H1 (cell line): ENCODE measurements at regions not wholly inside any gene's neighbourhood (a gene's known extent, or its start where the extent isn't known, plus 50 kb on each side); places are given as distances from the start of the nearest gene placed in this dataset.
A peak's percentile ranks its signal among the peaks of the same experiment; 100 is the strongest.

ENCODE experiments used
- CTCF ChIA-PET: fragments of 300-600 bp; sonication (Branson Sonifier 250); formaldehyde crosslinking; loops from one replicate; lab custom pipeline; 2021; ENCODE audit not compliant: partially characterized antibody; lab: Charles Lee
- POLR2A ChIA-PET: fragments of 300-600 bp; sonication (Branson Sonifier 250); formaldehyde crosslinking; loops from one replicate; lab custom pipeline; 2021; ENCODE audit warnings: inconsistent platforms; ENCODE audit not compliant: partially characterized antibody; lab: Charles Lee
- DNase-seq, 2 experiments: peaks; one replicate each; pipeline versions ENCODE4 v3.0.0 to v3.0.0-alpha.2; 2010 to 2022; ENCODE audit warnings: low spot score in 2 of 2, low read depth in 1 of 2, mixed read lengths in 1 of 2
- FAIRE-seq: peaks from 2 replicates; lab custom pipeline; 2011; peaks lifted over from hg19 to GRCh38; lab: Jason Lieb, UNC
- H2AFZ ChIP-seq: 2 replicates; pipeline ENCODE4 v1.8.1; 2012; ENCODE audit warnings: low read length, inconsistent platforms
- H2AK5ac ChIP-seq: 2 replicates; pipeline ENCODE4 v1.6.1; 2013; ENCODE audit warnings: low read depth, low read length
- H2BK120ac ChIP-seq: replicated peaks from 2 replicates; pipeline ENCODE3; 2013; ENCODE audit warnings: low read depth, low read length, inconsistent platforms
- H2BK12ac ChIP-seq: 2 replicates; pipeline ENCODE4 v1.6.1; 2013; ENCODE audit warnings: low read depth, low read length
- H2BK15ac ChIP-seq: 2 replicates; pipeline ENCODE4 v1.6.1; 2013; ENCODE audit warnings: low read length
- H2BK20ac ChIP-seq: 2 replicates; pipeline ENCODE4 v1.6.1; 2013; ENCODE audit warnings: low read length
- H2BK5ac ChIP-seq: 2 replicates; pipeline ENCODE4 v1.6.1; 2013; ENCODE audit warnings: low read depth, low read length
- H3K14ac ChIP-seq: 2 replicates; pipeline ENCODE4 v1.6.1; 2013; ENCODE audit warnings: inconsistent platforms; ENCODE audit not compliant: insufficient read length
- H3K18ac ChIP-seq: 2 replicates; pipeline ENCODE4 v1.6.1; 2013; ENCODE audit warnings: low read length; ENCODE audit errors: extremely low read depth
- H3K23ac ChIP-seq: 2 replicates; pipeline ENCODE4 v1.6.1; 2013; ENCODE audit warnings: inconsistent platforms; ENCODE audit not compliant: insufficient read length
- H3K23me2 ChIP-seq: 2 replicates; pipeline ENCODE4 v1.6.1; 2013; ENCODE audit warnings: low read depth, low read length
- H3K27ac ChIP-seq: 2 replicates; pipeline ENCODE4 v1.6.1; 2011; ENCODE audit warnings: low read depth, low read length, inconsistent platforms
- H3K27me3 ChIP-seq, 4 experiments: replicated peaks in 1 of 4; 1 replicate in 1 of 4; 2 replicates in 3 of 4; pipeline versions ENCODE4 v1.6.1 to v1.8.1; 2011 to 2013; ENCODE audit warnings: low read length in 3 of 4, mild to moderate bottlenecking in 3 of 4, inconsistent platforms in 2 of 4, mixed read lengths in 2 of 4, moderate library complexity in 1 of 4; ENCODE audit not compliant: control insufficient read depth in 3 of 4, insufficient read depth in 3 of 4; ENCODE audit errors: extremely low read depth in 1 of 4
- H3K36me3 ChIP-seq, 4 experiments: 2 replicates each; pipeline versions ENCODE4 v1.6.1 to v1.8.1; 2011 to 2013; ENCODE audit warnings: mild to moderate bottlenecking in 4 of 4, low read length in 3 of 4, moderate library complexity in 2 of 4, control low read depth in 1 of 4, inconsistent platforms in 1 of 4; ENCODE audit not compliant: insufficient read depth in 4 of 4, control insufficient read depth in 2 of 4
- H3K4ac ChIP-seq: replicated peaks from 2 replicates; pipeline ENCODE3; 2013; ENCODE audit warnings: low read length, low read depth, mixed read lengths, inconsistent platforms; ENCODE audit not compliant: insufficient read length
- H3K4me1 ChIP-seq, 4 experiments: replicated peaks in 1 of 4; 1 replicate in 1 of 4; 2 replicates in 3 of 4; pipeline versions ENCODE4 v1.6.1 to v1.8.1; 2011 to 2013; ENCODE audit warnings: low read length in 3 of 4, inconsistent platforms in 2 of 4, mixed read lengths in 1 of 4; ENCODE audit not compliant: insufficient read depth in 4 of 4, control insufficient read depth in 3 of 4
- H3K4me2 ChIP-seq, 2 experiments: 2 replicates each; pipeline versions ENCODE4 v1.6.1 to v1.8.1; 2011 to 2013; ENCODE audit warnings: low read depth in 2 of 2, low read length in 2 of 2, control low read depth in 1 of 2, inconsistent platforms in 1 of 2, mild to moderate bottlenecking in 1 of 2; ENCODE audit not compliant: insufficient read depth in 1 of 2
- H3K4me3 ChIP-seq, 4 experiments: fragments of 200-600, 300-600 bp in 1 of 4; sonication (generic), shearing (Covaris generic), sonication (Bioruptor Twin) in 1 of 4; 2 replicates each; pipeline versions ENCODE4 v1.5.1 to v1.8.1; 2011 to 2016; ENCODE audit warnings: low read length in 4 of 4, low read depth in 3 of 4, control low read depth in 2 of 4, inconsistent platforms in 2 of 4, mild to moderate bottlenecking in 2 of 4, mixed read lengths in 1 of 4, moderate library complexity in 1 of 4; ENCODE audit not compliant: insufficient read depth in 2 of 4; ENCODE audit errors: extremely low read depth in 1 of 4
- H3K56ac ChIP-seq: replicated peaks from 2 replicates; pipeline ENCODE3; 2013; ENCODE audit warnings: low read depth, mild to moderate bottlenecking, mixed read lengths, low read length, inconsistent platforms; ENCODE audit not compliant: insufficient read length
- H3K79me1 ChIP-seq: 2 replicates; pipeline ENCODE4 v1.6.1; 2013; ENCODE audit warnings: low read depth, low read length, control low read depth
- H3K79me2 ChIP-seq, 2 experiments: 2 replicates each; pipeline versions ENCODE4 v1.6.1 to v1.8.1; 2012 to 2013; ENCODE audit warnings: low read length in 2 of 2, mild to moderate bottlenecking in 2 of 2, inconsistent platforms in 1 of 2; ENCODE audit not compliant: insufficient read depth in 2 of 2, control insufficient read depth in 1 of 2
- H3K9ac ChIP-seq, 4 experiments: replicated peaks in 1 of 4; 1 replicate in 1 of 4; 2 replicates in 3 of 4; pipeline versions ENCODE4 v1.6.1 to v1.8.1; 2011 to 2013; ENCODE audit warnings: low read depth in 3 of 4, low read length in 3 of 4, control low read depth in 2 of 4, mild to moderate bottlenecking in 2 of 4, moderate library complexity in 2 of 4, inconsistent platforms in 1 of 4; ENCODE audit errors: extremely low read depth in 1 of 4
- H3K9me3 ChIP-seq, 2 experiments: 2 replicates each; pipeline versions ENCODE4 v1.6.1 to v1.8.1; 2012 to 2013; ENCODE audit warnings: mild to moderate bottlenecking in 2 of 2, moderate library complexity in 2 of 2, control low read depth in 1 of 2, inconsistent platforms in 1 of 2, low read depth in 1 of 2, low read length in 1 of 2, mixed read lengths in 1 of 2; ENCODE audit not compliant: insufficient read depth in 2 of 2
- H4K20me1 ChIP-seq, 2 experiments: replicated peaks in 1 of 2; 2 replicates each; pipeline versions ENCODE3 to v1.8.1; 2011 to 2013; ENCODE audit warnings: inconsistent platforms in 2 of 2, low read length in 2 of 2, mild to moderate bottlenecking in 1 of 2; ENCODE audit not compliant: insufficient read depth in 2 of 2, control insufficient read depth in 1 of 2
- H4K5ac ChIP-seq: 2 replicates; pipeline ENCODE4 v1.6.1; 2013; ENCODE audit warnings: low read length, low read depth, mixed read lengths, inconsistent platforms; ENCODE audit not compliant: insufficient read length
- H4K8ac ChIP-seq: 2 replicates; pipeline ENCODE4 v1.8.0; 2013; ENCODE audit warnings: mild to moderate bottlenecking, moderate library complexity, low read length, inconsistent platforms; ENCODE audit not compliant: insufficient read depth; ENCODE audit errors: extremely low read depth
- H4K91ac ChIP-seq: replicated peaks from 2 replicates; pipeline ENCODE3; 2013; ENCODE audit warnings: low read length, mixed read lengths, inconsistent platforms; ENCODE audit not compliant: insufficient read length
- CTBP2 ChIP-seq: IDR thresholded peaks from 2 replicates; pipeline ENCODE4 v1.7.0; 2011; ENCODE audit warnings: borderline replicate concordance, mild to moderate bottlenecking, moderate library complexity, mixed read lengths, low read length; ENCODE audit not compliant: insufficient read depth, insufficient read length
- WGBS, 2 experiments: shearing (Covaris generic) in 1 of 2; methylation state at CpG; one replicate each; pipeline versions ENCODE4 v1.1.6 to v1.1.7; 2013 to 2015; ENCODE audit warnings: low lambda C conversion rate in 2 of 2, mixed read lengths in 2 of 2, inconsistent platforms in 1 of 2, low coverage in 1 of 2, missing lambda C conversion rate in 1 of 2; ENCODE audit not compliant: insufficient replicate concordance in 2 of 2, insufficient coverage in 1 of 2, insufficient read length in 1 of 2; ENCODE audit errors: extremely low coverage in 1 of 2, missing lambda C conversion rate in 1 of 2; 5-methylcytosine and 5-hydroxymethylcytosine counted together

- ChIA-PET POLR2A (no interaction called here), CTCF (interaction anchor here (0.6 kb wide), 1 partner anchor 957 kb away, joined by 3 read pairs; no protein-coding TSS in a partner anchor)
- WGBS, 2 experiments = 87% methylated on average over 13 of the region's 13 CpGs; no CpG with 5 or more reads in 1 of the 2 experiments
- no peak overlapping the region for H2BK15ac ChIP-seq
- no peaks in the 10 kb centered on the region for H4K20me1 ChIP-seq
- no peaks in the 10 kb centered on the region for H3K23me2 ChIP-seq
- no peak overlapping the region for H3K4me2 ChIP-seq
- no peak overlapping the region for H3K4ac ChIP-seq
- H3K4me1 ChIP-seq = no peaks in the 10 kb centered on the region
- H4K8ac ChIP-seq = no peak overlapping the region
- H3K56ac ChIP-seq = no peak overlapping the region
- H3K9me3 ChIP-seq = no peaks in the 10 kb centered on the region
- peak overlapping the region; percentile 66 for H2AFZ ChIP-seq
- no peak overlapping the region for H3K27ac ChIP-seq
- H3K18ac ChIP-seq = no peak overlapping the region
- H3K79me1 ChIP-seq = no peaks in the 10 kb centered on the region
- H3K79me2 ChIP-seq = no peaks in the 10 kb centered on the region
- FAIRE-seq (no peak), DNase-seq (no peak)
- no peak overlapping the region for H3K4me3 ChIP-seq
- no peak overlapping the region for H2BK20ac ChIP-seq
- H2BK12ac ChIP-seq = no peak overlapping the region
- no peak overlapping the region for H3K23ac ChIP-seq
- no peak overlapping the region for H4K91ac ChIP-seq
- H2AK5ac ChIP-seq = no peak overlapping the region
- H4K5ac ChIP-seq = peak overlapping the region; percentile 37
- H3K36me3 ChIP-seq = no peaks in the 10 kb centered on the region
- H3K14ac ChIP-seq = no peak overlapping the region
- H2BK120ac ChIP-seq = no peak overlapping the region
- no peak overlapping the region for H3K9ac ChIP-seq
- H3K27me3 ChIP-seq = no peaks in the 10 kb centered on the region
- H2BK5ac ChIP-seq = no peak overlapping the region
- TF ChIP-seq CTBP2 = no peak
These were observed 548.8 kb upstream of the KCND2 start for GRCh38 chr7:119724041-119724792.
